ENCODE measurements at regions not wholly inside any gene's neighbourhood (a gene's known extent, or its start where the extent isn't known, plus 50 kb on each side); places are given as distances from the start of the nearest gene placed in this dataset.

DNA sequence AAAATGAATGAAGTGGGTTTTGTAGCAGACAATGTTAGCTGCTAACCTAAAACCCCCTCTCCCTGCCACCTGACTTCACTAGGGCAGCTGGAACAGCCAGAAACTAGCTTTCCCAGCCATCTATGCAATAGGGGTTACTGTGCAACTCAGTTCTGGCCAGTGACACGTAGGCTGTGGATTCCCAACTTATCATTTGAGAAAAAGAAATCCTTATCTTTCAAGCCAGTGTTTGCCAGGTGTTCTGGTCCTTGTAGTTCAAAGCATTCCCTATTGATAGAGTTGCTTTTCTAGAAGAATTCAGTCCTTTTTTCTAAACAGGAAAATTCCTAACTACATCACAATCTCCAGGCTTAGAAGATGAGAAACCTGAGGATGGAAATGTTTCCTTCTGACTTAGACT, 144.5 kb upstream of the ELAC2 start:
- CTCF ChIA-PET: no interaction called here
- ATAC-seq (ENCODE audit: low read depth): no peak
- H3K4me1 Mint-ChIP-seq: no peaks in the 10 kb centered on the region
- POLR2A ChIA-PET: no interaction called here
- H3K36me3 ChIP-seq (replicated peaks in 1 of 2; ENCODE audit: control extremely low read depth in 1 of 2, control insufficient read depth in 1 of 2, extremely low read depth in 1 of 2, insufficient read depth in 2 of 2, low read length in 1 of 2): no peaks in the 10 kb centered on the region
- no peaks in the 10 kb centered on the region for H3K27me3 Mint-ChIP-seq
- H3K27ac Mint-ChIP-seq: no peak overlapping the region
- no peaks in the 10 kb centered on the region for H4K20me1 ChIP-seq (ENCODE audit: control insufficient read depth, insufficient read depth, low read length, poor library complexity, severe bottlenecking)
- no peaks in the 10 kb centered on the region for H3K9me3 Mint-ChIP-seq (ENCODE audit: insufficient read depth)
- no peak overlapping the region for H3K4me3 Mint-ChIP-seq
- no peak for DNase-seq
- WGBS (ENCODE audit: insufficient coverage): 100% methylated on average over 1 of the region's 1 CpG
- H3K9me3 ChIP-seq (ENCODE audit: control extremely low read depth in 1 of 3, control insufficient read depth in 2 of 3, insufficient read depth in 1 of 3, low read length in 2 of 3): peaks cover 0 to 2% (median 0%) of the 10 kb centered on the region in 3 donors
- H3K4me1 ChIP-seq (ENCODE audit: control insufficient read depth in 2 of 2, insufficient read depth in 2 of 2, low read length in 2 of 2): no peaks in the 10 kb centered on the region
- no peaks in the 10 kb centered on the region for H3K79me2 ChIP-seq (ENCODE audit: control insufficient read depth, insufficient read depth, low read length)
- H3K9ac ChIP-seq (ENCODE audit: low read length): no peak overlapping the region
- intact Hi-C loops (cut with micrococcal nuclease): no loop called here
- H3K4me2 ChIP-seq (replicated peaks; ENCODE audit: low read depth, low read length, poor library complexity, severe bottlenecking): no peak overlapping the region
- H3K4me3 ChIP-seq (ENCODE audit: control extremely low read depth in 1 of 5, extremely low read depth in 1 of 5, insufficient read depth in 1 of 5, low read depth in 2 of 5, low read length in 4 of 5): no peak overlapping the region
- no peaks in the 10 kb centered on the region for H3K27me3 ChIP-seq (replicated peaks in 1 of 4; ENCODE audit: control extremely low read depth in 1 of 4, control insufficient read depth in 3 of 4, insufficient read depth in 4 of 4, low read length in 3 of 4)
- no peak for TF ChIP-seq EZH2 (IDR thresholded peaks at IDR 0.05; ENCODE audit: borderline replicate concordance, insufficient read depth, low read depth, low read length, poor library complexity, severe bottlenecking)
- TF ChIP-seq CTCF (IDR thresholded peaks at IDR 0.05): no peak
- H3K27ac ChIP-seq (ENCODE audit: low read length in 2 of 2): no peak overlapping the region
- no peak overlapping the region for H2AFZ ChIP-seq (ENCODE audit: insufficient read depth, low read depth, low read length, poor library complexity, severe bottlenecking)

- TF ChIP-seq CTCF (IDR thresholded peaks at IDR 0.05) (no peak), EZH2 (IDR thresholded peaks at IDR 0.05; ENCODE audit: borderline replicate concordance, insufficient read depth, low read depth, low read length, poor library complexity, severe bottlenecking) (no peak)
- Mint-ChIP-seq H3K27me3 (no peaks in the 10 kb centered on the region), H3K27ac (no peak overlapping the region), H3K9me3 (ENCODE audit: insufficient read depth) (no peaks in the 10 kb centered on the region), H3K4me3 (no peak overlapping the region), H3K4me1 (no peaks in the 10 kb centered on the region)
- no peak overlapping the region for H3K4me2 ChIP-seq (replicated peaks; ENCODE audit: low read depth, low read length, poor library complexity, severe bottlenecking)
- ATAC-seq (ENCODE audit: low read depth) (no peak), DNase-seq (no peak)
- no peaks in the 10 kb centered on the region for H4K20me1 ChIP-seq (ENCODE audit: control insufficient read depth, insufficient read depth, low read length, poor library complexity, severe bottlenecking)
- H3K79me2 ChIP-seq (ENCODE audit: control insufficient read depth, insufficient read depth, low read length): no peaks in the 10 kb centered on the region
- POLR2A ChIA-PET: no interaction called here
- no peak overlapping the region for H3K9ac ChIP-seq (ENCODE audit: low read length)
- H2AFZ ChIP-seq (ENCODE audit: insufficient read depth, low read depth, low read length, poor library complexity, severe bottlenecking): no peak overlapping the region
- H3K27ac ChIP-seq (ENCODE audit: low read length in 2 of 2): no peak overlapping the region
- WGBS (ENCODE audit: insufficient coverage): no CpG with 5 or more reads among the region's 2 CpGs
- H3K9me3 ChIP-seq (ENCODE audit: control extremely low read depth in 1 of 3, control insufficient read depth in 2 of 3, insufficient read depth in 1 of 3, low read length in 2 of 3): no peaks in the 10 kb centered on the region
- intact Hi-C loops (cut with micrococcal nuclease): no loop called here
- no peaks in the 10 kb centered on the region for H3K27me3 ChIP-seq (replicated peaks in 1 of 4; ENCODE audit: control extremely low read depth in 1 of 4, control insufficient read depth in 3 of 4, insufficient read depth in 4 of 4, low read length in 3 of 4)
- CTCF ChIA-PET: no interaction called here
- H3K36me3 ChIP-seq (replicated peaks in 1 of 2; ENCODE audit: control extremely low read depth in 1 of 2, control insufficient read depth in 1 of 2, extremely low read depth in 1 of 2, insufficient read depth in 2 of 2, low read length in 1 of 2): no peaks in the 10 kb centered on the region
- no peaks in the 10 kb centered on the region for H3K4me1 ChIP-seq (ENCODE audit: control insufficient read depth in 2 of 2, insufficient read depth in 2 of 2, low read length in 2 of 2)
- no peak overlapping the region for H3K4me3 ChIP-seq (ENCODE audit: control extremely low read depth in 1 of 5, extremely low read depth in 1 of 5, insufficient read depth in 1 of 5, low read depth in 2 of 5, low read length in 4 of 5)
These were observed 143.0 kb upstream of the ELAC2 start for GRCh38 chr17:13160790-13161189.
